Gastrocnemius medialis (tissue), 4 donors: ENCODE measurements at regions not wholly inside any gene's neighbourhood (a gene's known extent, or its start where the extent isn't known, plus 50 kb on each side); places are given as distances from the start of the nearest gene placed in this dataset.

Source experiments
- ATAC-seq, 2 donors: fragments of 150-250 bp; one replicate each; pipeline ENCODE4 v1.9.1; 2016
- DNase-seq, 2 donors: peaks; one replicate each; pipeline ENCODE4 v3.0.0-alpha.2; 2019
- H3K27ac ChIP-seq, 4 donors: fragments of 200-600 bp; sonication (generic); 1 replicate in 1 of 4; 2 replicates in 3 of 4; pipeline ENCODE4 v1.5.1; 2016 to 2018; ENCODE audit warnings: mild to moderate bottlenecking in 2 of 4, moderate library complexity in 1 of 4
- H3K27me3 ChIP-seq, 3 donors: fragments of 200-600 bp; sonication (generic) in 2 of 3; 1 replicate in 1 of 3; 2 replicates in 2 of 3; pipeline versions ENCODE4 v1.5.1 to v1.6.0; 2016 to 2019; ENCODE audit warnings: mild to moderate bottlenecking in 1 of 3, moderate library complexity in 1 of 3
- H3K36me3 ChIP-seq, 2 donors: fragments of 200-600 bp; sonication (generic) in 1 of 2; one replicate each; pipeline ENCODE4 v1.5.1; 2017 to 2018
- H3K4me1 ChIP-seq, 2 donors: fragments of 200-600 bp; sonication (generic) in 1 of 2; one replicate each; pipeline ENCODE4 v1.5.1; 2016 to 2017; ENCODE audit warnings: mild to moderate bottlenecking in 2 of 2
- H3K4me3 ChIP-seq, 4 donors: fragments of 200-600 bp; sonication (generic) in 3 of 4; 1 replicate in 1 of 4; 2 replicates in 3 of 4; pipeline ENCODE4 v1.5.1; 2016 to 2019; ENCODE audit warnings: mild to moderate bottlenecking in 2 of 4
- H3K9me3 ChIP-seq, 3 donors: fragments of 200-600 bp; sonication (generic) in 2 of 3; 1 replicate in 1 of 3; 2 replicates in 2 of 3; pipeline ENCODE4 v1.5.1; 2016 to 2019
- CTCF ChIP-seq, 5 experiments: fragments of 450-650 bp in 3 of 5; fragments of 200-600 bp in 2 of 5; sonication (generic) in 2 of 5; IDR thresholded peaks in 4 of 5; conservative IDR thresholded peaks in 1 of 5; 1 replicate in 4 of 5; 2 replicates in 1 of 5; pipeline ENCODE4 v1.5.1; 2016 to 2019; ENCODE audit warnings: antibody characterized with exemption in 5 of 5, mild to moderate bottlenecking in 3 of 5, moderate library complexity in 3 of 5
- POLR2A ChIP-seq, 2 donors: fragments of 450-650 bp; IDR thresholded peaks; one replicate each; pipeline ENCODE4 v1.6.1; 2017; ENCODE audit warnings: antibody characterized with exemption in 2 of 2, mild to moderate bottlenecking in 2 of 2, moderate library complexity in 2 of 2
- in situ Hi-C, 4 donors: fragments of 200-750 bp; cut with MboI; loops; one replicate each; pipeline versions ENCODE4 v1.15.0 to v1.8.0; 2017; ENCODE audit warnings: low sequenced_read_pairs in 4 of 4
- intact Hi-C: fragments of 100-400 bp; cut with DNase I; formaldehyde crosslinking; loops from one replicate; pipeline ENCODE4 v1.15.1; 2023; ENCODE audit warnings: low total_unique reads

- no peaks in the 10 kb centered on the region for H3K9me3 ChIP-seq
- ATAC-seq (peak; percentile 45 to 66), DNase-seq (no peak)
- TF ChIP-seq POLR2A (IDR thresholded peaks at IDR 0.05) (no peak), CTCF (IDR thresholded peaks at IDR 0.05 in 4 of 5, conservative IDR thresholded peaks at IDR 0.05 in 1 of 5) (no peak)
- in situ Hi-C loops, result no loop called here
- H3K4me3 ChIP-seq, result no peak overlapping the region
- H3K27ac ChIP-seq, result no peak overlapping the region
- no peaks in the 10 kb centered on the region for H3K36me3 ChIP-seq
- H3K4me1 ChIP-seq, result no peaks in the 10 kb centered on the region
- intact Hi-C loops, result no loop called here
- no peaks in the 10 kb centered on the region for H3K27me3 ChIP-seq
These were observed 188.8 kb upstream of the FSTL5 start for GRCh38 chr4:162352580-162353107.

- no peaks in the 10 kb centered on the region for H3K9me3 ChIP-seq
- no peak for DNase-seq
- no peaks in the 10 kb centered on the region for H3K27me3 ChIP-seq
- H3K36me3 ChIP-seq, result no peaks in the 10 kb centered on the region
- in situ Hi-C loops, result no loop called here
- H3K4me3 ChIP-seq, result no peak overlapping the region
- ATAC-seq, result no peak
- intact Hi-C loops, result no loop called here
- H3K27ac ChIP-seq, result no peak overlapping the region
- no peak for TF ChIP-seq POLR2A (IDR thresholded peaks at IDR 0.05)
- TF ChIP-seq CTCF (IDR thresholded peaks at IDR 0.05 in 4 of 5, conservative IDR thresholded peaks at IDR 0.05 in 1 of 5), result no peak
- no peaks in the 10 kb centered on the region for H3K4me1 ChIP-seq
These were observed 186.5 kb upstream of the FSTL5 start for GRCh38 chr4:162350331-162350730.

GRCh38 chr4:162349395-162349794 lies 185.6 kb upstream of the FSTL5 start:
- Histone ChIP-seq H3K27ac (no peak overlapping the region), H3K27me3 (no peaks in the 10 kb centered on the region), H3K4me3 (no peak overlapping the region), H3K36me3 (no peaks in the 10 kb centered on the region), H3K4me1 (no peaks in the 10 kb centered on the region), H3K9me3 (no peaks in the 10 kb centered on the region)
- in situ Hi-C loops (no loop called here), intact Hi-C loops (no loop called here)
- TF ChIP-seq POLR2A (IDR thresholded peaks at IDR 0.05), result no peak
- no peak for TF ChIP-seq CTCF (IDR thresholded peaks at IDR 0.05 in 4 of 5, conservative IDR thresholded peaks at IDR 0.05 in 1 of 5)
- ATAC-seq, result no peak
- no peak for DNase-seq

- no peak for TF ChIP-seq POLR2A (IDR thresholded peaks at IDR 0.05)
- H3K4me3 ChIP-seq, result no peak overlapping the region
- no peaks in the 10 kb centered on the region for H3K4me1 ChIP-seq
- in situ Hi-C loops, result no loop called here
- no peaks in the 10 kb centered on the region for H3K9me3 ChIP-seq
- peak; percentile 53 to 65 for ATAC-seq
- no peaks in the 10 kb centered on the region for H3K36me3 ChIP-seq
- intact Hi-C loops, result no loop called here
- no peak for DNase-seq
- no peak overlapping the region for H3K27ac ChIP-seq
- no peaks in the 10 kb centered on the region for H3K27me3 ChIP-seq
These were observed 184.0 kb upstream of the FSTL5 start for GRCh38 chr4:162347842-162348213.

- DNase-seq (no peak), ATAC-seq (no peak)
- Histone ChIP-seq H3K4me1 (no peaks in the 10 kb centered on the region), H3K4me3 (no peak overlapping the region), H3K9me3 (no peaks in the 10 kb centered on the region), H3K27me3 (no peaks in the 10 kb centered on the region), H3K36me3 (no peaks in the 10 kb centered on the region), H3K27ac (peak overlapping the region in 1 of 4 donors; percentile 33)
- in situ Hi-C loops, result no loop called here
- TF ChIP-seq POLR2A (IDR thresholded peaks at IDR 0.05) (no peak), CTCF (IDR thresholded peaks at IDR 0.05 in 4 of 5, conservative IDR thresholded peaks at IDR 0.05 in 1 of 5) (no peak)
- intact Hi-C loops, result no loop called here
These were observed 183.5 kb upstream of the FSTL5 start for GRCh38 chr4:162347156-162347841.
